GM23338 (cell line): ENCODE measurements at regions not wholly inside any gene's neighbourhood (a gene's known extent, or its start where the extent isn't known, plus 50 kb on each side); places are given as distances from the start of the nearest gene placed in this dataset.

ENCODE experiments used
- ATAC-seq: fragments of 200-7000 bp; cut with Tn5 transposase; 3 replicates; pipeline ENCODE4 v1.9.1; 2020
- DNase-seq: peaks from one replicate; pipeline ENCODE4 v3.0.0-alpha.2; 2015; ENCODE audit warnings: low spot score
- H2AFZ ChIP-seq: fragments of 200-600 bp; sonication (generic); 2 replicates; pipeline ENCODE4 v1.8.0; 2016; ENCODE audit warnings: antibody characterized with exemption, mild to moderate bottlenecking, moderate library complexity
- H3F3A ChIP-seq: fragments of 200-600 bp; sonication (generic); replicated peaks from 2 replicates; pipeline ENCODE4 v1.8.0; 2017; ENCODE audit warnings: antibody characterized with exemption, mixed run types, low read depth
- H3K27ac ChIP-seq: fragments of 200-600 bp; sonication (generic); 2 replicates; pipeline ENCODE4 v1.6.1; 2016; ENCODE audit warnings: low read depth
- H3K27me3 ChIP-seq: fragments of 200-600 bp; sonication (generic); 2 replicates; pipeline ENCODE4 v1.8.0; 2016; ENCODE audit warnings: mild to moderate bottlenecking, mixed run types, moderate library complexity; ENCODE audit not compliant: insufficient read depth
- H3K36me3 ChIP-seq: fragments of 200-600 bp; sonication (generic); 2 replicates; pipeline ENCODE4 v1.8.0; 2016; ENCODE audit warnings: mild to moderate bottlenecking; ENCODE audit not compliant: insufficient read depth
- H3K4me1 ChIP-seq: fragments of 200-600 bp; sonication (generic); 2 replicates; pipeline ENCODE4 v1.8.0; 2016; ENCODE audit warnings: mild to moderate bottlenecking, moderate library complexity; ENCODE audit not compliant: insufficient read depth
- H3K4me2 ChIP-seq: fragments of 200-600 bp; sonication (generic); 2 replicates; pipeline ENCODE4 v1.7.1; 2017; ENCODE audit warnings: mixed run types
- H3K4me3 ChIP-seq: fragments of 200-600 bp; sonication (generic); 2 replicates; pipeline ENCODE4 v1.6.1; 2016; ENCODE audit warnings: mixed run types
- H3K79me2 ChIP-seq: fragments of 200-600 bp; sonication (generic); replicated peaks from 2 replicates; pipeline ENCODE4 v1.8.0; 2017; ENCODE audit warnings: mild to moderate bottlenecking; ENCODE audit not compliant: insufficient read depth
- H3K9me2 ChIP-seq: fragments of 200-600 bp; sonication (generic); 2 replicates; pipeline ENCODE4 v1.8.0; 2017; ENCODE audit not compliant: insufficient read depth
- H4K20me1 ChIP-seq: fragments of 200-600 bp; sonication (generic); replicated peaks from 2 replicates; pipeline ENCODE4 v1.8.0; 2017; ENCODE audit warnings: mild to moderate bottlenecking; ENCODE audit not compliant: insufficient read depth
- H3K27ac Mint-ChIP-seq: 2 replicates; pipeline ENCODE4 v1.8.0; 2020; ENCODE audit warnings: inconsistent platforms, mild to moderate bottlenecking, moderate library complexity, mixed read lengths
- H3K27me3 Mint-ChIP-seq: 3 replicates; pipeline ENCODE4 v1.8.0; 2022; ENCODE audit warnings: low read depth, mild to moderate bottlenecking, moderate library complexity, mixed read lengths, inconsistent platforms; ENCODE audit not compliant: insufficient read depth, poor library complexity
- H3K36me3 Mint-ChIP-seq: 3 replicates; pipeline ENCODE4 v1.8.0; 2021; ENCODE audit warnings: low read depth, mild to moderate bottlenecking, inconsistent platforms, moderate library complexity, mixed read lengths
- H3K4me1 Mint-ChIP-seq: 3 replicates; pipeline ENCODE4 v1.8.0; 2020; ENCODE audit warnings: mild to moderate bottlenecking, inconsistent platforms, mixed read lengths
- H3K4me3 Mint-ChIP-seq: 3 replicates; pipeline ENCODE4 v1.8.0; 2021; ENCODE audit warnings: moderate library complexity, mild to moderate bottlenecking, inconsistent platforms, mixed read lengths
- H3K9me3 Mint-ChIP-seq: 3 replicates; pipeline ENCODE4 v1.8.0; 2020; ENCODE audit warnings: moderate library complexity, mild to moderate bottlenecking, inconsistent platforms, mixed read lengths
- CREB1 ChIP-seq: fragments of 250-450 bp; sonication (Bioruptor Pico); IDR thresholded peaks from 2 replicates; pipeline ENCODE4 v1.5.0; 2020; ENCODE audit warnings: low read depth, mild to moderate bottlenecking, moderate library complexity
- ETS1 ChIP-seq: IDR thresholded peaks from 2 replicates; pipeline ENCODE4 v1.6.1; 2016; ENCODE audit warnings: antibody characterized with exemption
- EZH2phosphoT487 ChIP-seq: fragments of 200-600 bp; sonication (generic); IDR thresholded peaks from one replicate; pipeline ENCODE4 v1.8.1; 2018; ENCODE audit warnings: antibody characterized with exemption; ENCODE audit not compliant: unreplicated experiment
- JUNB ChIP-seq: IDR thresholded peaks from one replicate; pipeline ENCODE4 v1.6.1; 2016; ENCODE audit warnings: antibody characterized with exemption; ENCODE audit not compliant: unreplicated experiment
- NANOG ChIP-seq: IDR thresholded peaks from 2 replicates; pipeline ENCODE4 v1.6.1; 2016; ENCODE audit warnings: antibody characterized with exemption, borderline replicate concordance
- POLR2AphosphoS5 ChIP-seq: IDR thresholded peaks from 2 replicates; pipeline ENCODE4 v1.6.1; 2016; ENCODE audit warnings: antibody characterized with exemption, low read depth
- STAT1 ChIP-seq: IDR thresholded peaks from one replicate; pipeline ENCODE4 v1.6.1; 2016; ENCODE audit warnings: antibody characterized with exemption; ENCODE audit not compliant: unreplicated experiment
- ZNF114 ChIP-seq: fragments of 250-450 bp; sonication (Bioruptor Pico); IDR thresholded peaks from 2 replicates; pipeline ENCODE4 v1.5.0; 2020; ENCODE audit warnings: mild to moderate bottlenecking, moderate library complexity
- ZNF331 ChIP-seq: fragments of 250-450 bp; sonication (Bioruptor Pico); IDR thresholded peaks from 2 replicates; pipeline ENCODE4 v1.5.0; 2020; ENCODE audit warnings: low read depth, mild to moderate bottlenecking, moderate library complexity
- ZNF462 ChIP-seq: fragments of 250-450 bp; sonication (Bioruptor Pico); IDR thresholded peaks from 2 replicates; pipeline ENCODE4 v1.5.0; 2020; ENCODE audit warnings: mild to moderate bottlenecking, moderate library complexity

- H3K4me1 Mint-ChIP-seq = 0 out of 3 replicates have a peak, but pooled peaks cover 2% of the 10 kb centered on the region
- no peaks in the 10 kb centered on the region for H3K9me3 Mint-ChIP-seq
- H3K27me3 Mint-ChIP-seq = no peaks in the 10 kb centered on the region
- Histone ChIP-seq H3K36me3 (no peaks in the 10 kb centered on the region), H3K4me3 (no peak overlapping the region), H3K79me2 (no peaks in the 10 kb centered on the region), H2AFZ (no peak overlapping the region), H4K20me1 (no peaks in the 10 kb centered on the region), H3K4me1 (no peaks in the 10 kb centered on the region), H3K27me3 (no peaks in the 10 kb centered on the region), H3K27ac (no peak overlapping the region), H3F3A (no peaks in the 10 kb centered on the region), H3K4me2 (no peak overlapping the region), H3K9me2 (no peaks in the 10 kb centered on the region; the same call in 1 of the 2 replicates)
- TF ChIP-seq STAT1 = no peak
- no peak for TF ChIP-seq NANOG
- TF ChIP-seq ETS1 = no peak
- TF ChIP-seq ZNF462 (CRISPR knock-in tag) = no peak
- TF ChIP-seq POLR2AphosphoS5 = no peak
- no peak for TF ChIP-seq ZNF331
- no peak for TF ChIP-seq JUNB
- TF ChIP-seq CREB1 = no peak
- no peak for TF ChIP-seq ZNF114
- no peak for TF ChIP-seq EZH2phosphoT487
- H3K36me3 Mint-ChIP-seq = no peaks in the 10 kb centered on the region
- DNase-seq (no peak), ATAC-seq (no peak)
- no peak overlapping the region for H3K4me3 Mint-ChIP-seq
- H3K27ac Mint-ChIP-seq = no peak overlapping the region
Observed at GRCh38 chr18:43180814-43181213, 65.3 kb upstream of the RIT2 start.
